DND-41 (cell line): ENCODE measurements at regions not wholly inside any gene's neighbourhood (a gene's known extent, or its start where the extent isn't known, plus 50 kb on each side); places are given as distances from the start of the nearest gene placed in this dataset.

Experiments
- ATAC-seq: fragments of 200-7000 bp; cut with Tn5 transposase; 3 replicates; pipeline ENCODE4 v1.9.1; 2021; ENCODE audit warnings: low read depth; ENCODE audit not compliant: insufficient read depth
- DNase-seq: peaks from one replicate; pipeline ENCODE4 v3.0.0-alpha.2; 2020
- H2AFZ ChIP-seq: 2 replicates; pipeline ENCODE4 v1.6.0; 2012; ENCODE audit warnings: low read depth, low read length
- H3K27ac ChIP-seq: 2 replicates; pipeline ENCODE4 v1.5.1; 2012; ENCODE audit warnings: low read length, inconsistent platforms
- H3K27me3 ChIP-seq: fragments of 200-600 bp; sonication (generic); 2 replicates; pipeline ENCODE4 v1.6.0; 2012; ENCODE audit warnings: low read length, mild to moderate bottlenecking, inconsistent platforms; ENCODE audit not compliant: insufficient read depth, poor library complexity
- H3K36me3 ChIP-seq: 2 replicates; pipeline ENCODE4 v1.5.1; 2012; ENCODE audit warnings: low read length, inconsistent platforms; ENCODE audit not compliant: insufficient read depth
- H3K4me1 ChIP-seq: 2 replicates; pipeline ENCODE4 v1.5.1; 2012; ENCODE audit warnings: mild to moderate bottlenecking, low read length; ENCODE audit not compliant: insufficient read depth
- H3K4me2 ChIP-seq: 2 replicates; pipeline ENCODE4 v1.6.0; 2012; ENCODE audit warnings: mild to moderate bottlenecking, moderate library complexity, low read length, inconsistent platforms; ENCODE audit not compliant: insufficient read depth
- H3K4me3 ChIP-seq, 2 experiments: fragments of 200-600 bp in 1 of 2; shearing (Covaris generic) in 1 of 2; 2 replicates each; pipeline ENCODE4 v1.5.1; 2012 to 2016; ENCODE audit warnings: inconsistent platforms in 2 of 2, low read length in 2 of 2, mild to moderate bottlenecking in 2 of 2, low read depth in 1 of 2, moderate library complexity in 1 of 2
- H3K79me2 ChIP-seq: 2 replicates; pipeline ENCODE4 v1.6.0; 2012; ENCODE audit warnings: low read length, inconsistent platforms; ENCODE audit not compliant: insufficient read depth
- H3K9ac ChIP-seq: 2 replicates; pipeline ENCODE4 v1.6.0; 2012; ENCODE audit warnings: low read depth, mild to moderate bottlenecking, inconsistent platforms, low read length, moderate library complexity
- H3K9me3 ChIP-seq: 2 replicates; pipeline ENCODE4 v1.5.1; 2012; ENCODE audit warnings: low read length, moderate library complexity, mild to moderate bottlenecking, inconsistent platforms; ENCODE audit not compliant: insufficient read depth, severe bottlenecking
- H4K20me1 ChIP-seq: 2 replicates; pipeline ENCODE4 v1.6.0; 2012; ENCODE audit warnings: low read length; ENCODE audit not compliant: insufficient read depth
- EZH2 ChIP-seq: IDR thresholded peaks from 3 replicates; pipeline ENCODE4 v1.6.1; 2012; ENCODE audit warnings: borderline replicate concordance, low read depth, mild to moderate bottlenecking, moderate library complexity, low read length, inconsistent platforms; ENCODE audit not compliant: severe bottlenecking
- TF ChIP-seq, protein P1 (sequence below): IDR thresholded peaks from 2 replicates; pipeline ENCODE4 v1.5.1; 2012; ENCODE audit warnings: borderline replicate concordance, low read length, moderate library complexity, mild to moderate bottlenecking; ENCODE audit not compliant: poor library complexity, severe bottlenecking; ENCODE audit errors: extremely low read depth

- Histone ChIP-seq H3K4me2 (no peak overlapping the region), H2AFZ (no peak overlapping the region), H3K27me3 (no peaks in the 10 kb centered on the region), H3K4me3 (no peak overlapping the region), H3K9ac (no peak overlapping the region), H3K36me3 (no peaks in the 10 kb centered on the region), H3K4me1 (no peaks in the 10 kb centered on the region), H4K20me1 (no peaks in the 10 kb centered on the region), H3K9me3 (no peaks in the 10 kb centered on the region), H3K79me2 (no peaks in the 10 kb centered on the region), H3K27ac (no peak overlapping the region)
- no peak for DNase-seq
- no peak for ATAC-seq
- no peak for TF ChIP-seq EZH2
- TF ChIP-seq, protein P1, sequence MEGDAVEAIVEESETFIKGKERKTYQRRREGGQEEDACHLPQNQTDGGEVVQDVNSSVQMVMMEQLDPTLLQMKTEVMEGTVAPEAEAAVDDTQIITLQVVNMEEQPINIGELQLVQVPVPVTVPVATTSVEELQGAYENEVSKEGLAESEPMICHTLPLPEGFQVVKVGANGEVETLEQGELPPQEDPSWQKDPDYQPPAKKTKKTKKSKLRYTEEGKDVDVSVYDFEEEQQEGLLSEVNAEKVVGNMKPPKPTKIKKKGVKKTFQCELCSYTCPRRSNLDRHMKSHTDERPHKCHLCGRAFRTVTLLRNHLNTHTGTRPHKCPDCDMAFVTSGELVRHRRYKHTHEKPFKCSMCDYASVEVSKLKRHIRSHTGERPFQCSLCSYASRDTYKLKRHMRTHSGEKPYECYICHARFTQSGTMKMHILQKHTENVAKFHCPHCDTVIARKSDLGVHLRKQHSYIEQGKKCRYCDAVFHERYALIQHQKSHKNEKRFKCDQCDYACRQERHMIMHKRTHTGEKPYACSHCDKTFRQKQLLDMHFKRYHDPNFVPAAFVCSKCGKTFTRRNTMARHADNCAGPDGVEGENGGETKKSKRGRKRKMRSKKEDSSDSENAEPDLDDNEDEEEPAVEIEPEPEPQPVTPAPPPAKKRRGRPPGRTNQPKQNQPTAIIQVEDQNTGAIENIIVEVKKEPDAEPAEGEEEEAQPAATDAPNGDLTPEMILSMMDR: no peak
Observed at GRCh38 chr10:105359708-105360107, 718.6 kb downstream of the SORCS3 start.

DNA sequence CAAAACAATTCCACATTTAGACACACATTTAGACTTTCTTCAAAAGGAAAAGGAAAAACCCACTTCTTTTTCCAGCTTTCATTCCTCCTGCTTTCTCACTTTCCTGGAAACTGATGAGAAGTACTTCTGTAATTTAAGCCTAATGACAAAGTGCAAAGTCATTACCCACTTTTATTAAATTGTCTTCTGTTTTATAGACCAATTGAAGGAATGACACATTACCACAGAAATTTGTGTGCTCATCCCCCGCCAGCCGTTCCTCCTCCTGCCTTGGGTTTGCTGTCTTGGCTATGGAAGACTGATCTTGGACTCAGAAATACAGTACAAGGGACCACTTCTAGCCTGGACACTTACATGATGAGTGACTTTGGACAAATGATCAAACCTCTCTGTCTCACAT lies 717.8 kb downstream of the SORCS3 start:
- Histone ChIP-seq H3K4me2 (no peak overlapping the region), H3K27me3 (no peaks in the 10 kb centered on the region), H3K27ac (no peak overlapping the region), H3K4me3 (no peak overlapping the region), H3K36me3 (no peaks in the 10 kb centered on the region), H3K9me3 (no peaks in the 10 kb centered on the region), H2AFZ (no peak overlapping the region), H3K9ac (no peak overlapping the region), H3K79me2 (no peaks in the 10 kb centered on the region), H3K4me1 (no peaks in the 10 kb centered on the region), H4K20me1 (no peaks in the 10 kb centered on the region)
- no peak for ATAC-seq
- TF ChIP-seq EZH2: no peak
- TF ChIP-seq, protein P1: no peak
- no peak for DNase-seq

DNA sequence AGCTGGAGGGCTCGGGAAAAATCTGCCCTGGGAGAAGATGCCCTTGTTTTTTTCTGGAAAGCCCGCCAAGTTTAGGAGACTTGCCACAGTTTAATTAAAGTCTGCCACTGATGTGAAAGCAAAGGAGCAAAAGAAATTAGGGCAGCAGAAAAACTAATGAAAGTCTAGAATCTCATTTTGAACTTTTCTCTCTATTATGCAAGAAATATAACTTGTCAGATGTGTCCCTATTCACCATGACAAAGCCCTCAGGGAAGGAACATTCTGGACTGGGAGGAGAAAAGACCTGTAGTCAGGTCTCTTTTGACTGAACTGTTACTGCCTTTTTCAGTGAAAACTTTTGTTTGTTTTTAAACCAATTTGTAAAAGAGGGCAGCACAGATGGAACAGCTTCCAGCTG lies 715.5 kb downstream of the SORCS3 start:
- no peak overlapping the region for H2AFZ ChIP-seq
- DNase-seq (no peak), ATAC-seq (no peak)
- H3K36me3 ChIP-seq: no peaks in the 10 kb centered on the region
- no peak overlapping the region for H3K4me2 ChIP-seq
- TF ChIP-seq, protein P1: no peak
- no peak overlapping the region for H3K9ac ChIP-seq
- no peaks in the 10 kb centered on the region for H3K79me2 ChIP-seq
- H3K27ac ChIP-seq: no peak overlapping the region
- H3K9me3 ChIP-seq: no peaks in the 10 kb centered on the region
- no peaks in the 10 kb centered on the region for H4K20me1 ChIP-seq
- H3K4me3 ChIP-seq: no peak overlapping the region
- no peaks in the 10 kb centered on the region for H3K27me3 ChIP-seq
- no peaks in the 10 kb centered on the region for H3K4me1 ChIP-seq

- H3K27me3 ChIP-seq: no peaks in the 10 kb centered on the region
- H3K27ac ChIP-seq: no peak overlapping the region
- ATAC-seq (no peak), DNase-seq (no peak)
- no peak for TF ChIP-seq EZH2
- TF ChIP-seq, protein P1: no peak
- H4K20me1 ChIP-seq: no peaks in the 10 kb centered on the region
- H2AFZ ChIP-seq: no peak overlapping the region
- no peaks in the 10 kb centered on the region for H3K36me3 ChIP-seq
- H3K9ac ChIP-seq: no peak overlapping the region
- no peaks in the 10 kb centered on the region for H3K9me3 ChIP-seq
- no peaks in the 10 kb centered on the region for H3K4me1 ChIP-seq
- H3K79me2 ChIP-seq: no peaks in the 10 kb centered on the region
- H3K4me2 ChIP-seq: no peak overlapping the region
- H3K4me3 ChIP-seq: no peak overlapping the region
Observed at GRCh38 chr10:105354010-105354409, 712.9 kb downstream of the SORCS3 start.
